ENCODE measurements at regions not wholly inside any gene's neighbourhood (a gene's known extent, or its start where the extent isn't known, plus 50 kb on each side); places are given as distances from the start of the nearest gene placed in this dataset.

DNA sequence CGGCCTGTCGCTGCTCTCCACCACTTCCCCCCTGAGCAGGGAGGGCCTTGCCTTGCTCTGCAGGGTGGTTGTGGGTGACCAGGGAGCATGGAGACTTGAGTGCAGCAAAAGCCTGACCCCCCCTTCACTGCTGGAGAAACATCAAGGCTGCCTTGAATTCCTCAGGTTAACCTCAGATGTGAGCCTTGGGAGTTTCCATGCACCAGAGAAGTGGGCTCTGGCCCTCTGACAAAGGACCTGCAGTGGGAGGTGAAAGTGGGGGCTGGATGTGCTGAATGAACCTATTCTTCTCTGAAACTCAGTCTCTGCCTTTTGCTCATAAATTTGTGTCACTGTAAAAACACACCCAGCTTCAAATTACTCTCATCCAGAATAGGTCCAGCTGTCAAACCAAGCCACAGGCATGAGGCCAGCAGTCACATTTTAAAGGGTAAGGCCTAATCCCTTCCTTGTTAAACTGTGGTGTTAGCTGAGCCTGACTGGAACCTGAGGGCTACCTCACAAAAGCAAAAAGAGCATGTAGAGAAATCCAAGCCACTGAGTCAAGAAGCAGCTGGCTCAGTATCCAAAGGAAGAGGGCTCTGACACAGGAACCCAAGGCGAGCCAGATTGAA lies 356.8 kb downstream of the CCSER2 start:
- H3K9me3 ChIP-seq (ENCODE audit: control insufficient read depth, insufficient read depth, low read depth, low read length): no peaks in the 10 kb centered on the region
- no peak overlapping the region for H3K27ac ChIP-seq (ENCODE audit: insufficient read depth, low read length)
- no peak for DNase-seq (ENCODE audit: low read depth in 2 of 2)
- H3K36me3 ChIP-seq (ENCODE audit: control insufficient read depth, insufficient read depth, low read length): no peaks in the 10 kb centered on the region
- no peak overlapping the region for H2AFZ ChIP-seq (ENCODE audit: low read length)
- no peaks in the 10 kb centered on the region for H4K20me1 ChIP-seq (ENCODE audit: control insufficient read depth, extremely low read depth, insufficient read depth, low read length)
- H3K27me3 ChIP-seq (ENCODE audit: control insufficient read depth, insufficient read depth, low read length): no peaks in the 10 kb centered on the region
- no peak overlapping the region for H3K4me2 ChIP-seq (ENCODE audit: extremely low read depth, insufficient read depth, low read length)
- TF ChIP-seq EZH2 (IDR thresholded peaks at IDR 0.05; ENCODE audit: low read length, missing control alignments): no peak
- TF ChIP-seq, protein P1, sequence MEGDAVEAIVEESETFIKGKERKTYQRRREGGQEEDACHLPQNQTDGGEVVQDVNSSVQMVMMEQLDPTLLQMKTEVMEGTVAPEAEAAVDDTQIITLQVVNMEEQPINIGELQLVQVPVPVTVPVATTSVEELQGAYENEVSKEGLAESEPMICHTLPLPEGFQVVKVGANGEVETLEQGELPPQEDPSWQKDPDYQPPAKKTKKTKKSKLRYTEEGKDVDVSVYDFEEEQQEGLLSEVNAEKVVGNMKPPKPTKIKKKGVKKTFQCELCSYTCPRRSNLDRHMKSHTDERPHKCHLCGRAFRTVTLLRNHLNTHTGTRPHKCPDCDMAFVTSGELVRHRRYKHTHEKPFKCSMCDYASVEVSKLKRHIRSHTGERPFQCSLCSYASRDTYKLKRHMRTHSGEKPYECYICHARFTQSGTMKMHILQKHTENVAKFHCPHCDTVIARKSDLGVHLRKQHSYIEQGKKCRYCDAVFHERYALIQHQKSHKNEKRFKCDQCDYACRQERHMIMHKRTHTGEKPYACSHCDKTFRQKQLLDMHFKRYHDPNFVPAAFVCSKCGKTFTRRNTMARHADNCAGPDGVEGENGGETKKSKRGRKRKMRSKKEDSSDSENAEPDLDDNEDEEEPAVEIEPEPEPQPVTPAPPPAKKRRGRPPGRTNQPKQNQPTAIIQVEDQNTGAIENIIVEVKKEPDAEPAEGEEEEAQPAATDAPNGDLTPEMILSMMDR (conservative IDR thresholded peaks at IDR 0.05 in 1 of 2, IDR thresholded peaks at IDR 0.05 in 1 of 2; ENCODE audit: low read depth in 1 of 2, low read length in 2 of 2): no peak
- H3K79me2 ChIP-seq (ENCODE audit: control insufficient read depth, insufficient read depth, low read length): no peaks in the 10 kb centered on the region
- H3K9ac ChIP-seq (ENCODE audit: insufficient read depth, low read length): no peak overlapping the region
- no peak overlapping the region for H3K4me3 ChIP-seq (replicated peaks in 1 of 4; ENCODE audit: control extremely low read depth in 1 of 4, insufficient read depth in 1 of 4, low read depth in 3 of 4, low read length in 4 of 4)
- no peaks in the 10 kb centered on the region for H3K4me1 ChIP-seq (ENCODE audit: control insufficient read depth, extremely low read depth, insufficient read depth, low read length)

DNA sequence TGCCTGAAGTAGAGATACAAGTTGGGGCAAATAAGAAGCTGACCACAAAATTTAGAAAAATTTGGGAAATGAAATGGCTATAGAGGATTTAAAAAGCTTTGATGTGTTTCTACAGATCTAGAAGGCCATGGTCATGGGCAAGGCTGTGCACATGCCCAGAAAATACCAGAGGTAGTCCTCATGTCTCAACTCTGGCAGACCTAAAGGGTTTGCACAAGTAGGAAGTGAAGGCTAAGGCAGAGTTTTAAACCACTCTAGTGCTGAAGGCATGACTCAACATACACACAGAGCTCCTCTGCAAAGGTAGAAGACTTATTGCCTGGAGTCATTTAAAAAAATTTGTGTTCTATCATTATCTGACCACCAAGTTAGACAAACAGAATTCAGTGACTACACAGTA lies 364.6 kb downstream of the CCSER2 start:
- no peak for DNase-seq (ENCODE audit: low read depth in 2 of 2)
- Histone ChIP-seq H2AFZ (ENCODE audit: low read length) (no peak overlapping the region), H3K4me3 (replicated peaks in 1 of 4; ENCODE audit: control extremely low read depth in 1 of 4, insufficient read depth in 1 of 4, low read depth in 3 of 4, low read length in 4 of 4) (no peak overlapping the region), H3K79me2 (ENCODE audit: control insufficient read depth, insufficient read depth, low read length) (no peaks in the 10 kb centered on the region), H3K4me2 (ENCODE audit: extremely low read depth, insufficient read depth, low read length) (no peak overlapping the region), H3K27ac (ENCODE audit: insufficient read depth, low read length) (no peak overlapping the region), H3K36me3 (ENCODE audit: control insufficient read depth, insufficient read depth, low read length) (no peaks in the 10 kb centered on the region), H3K4me1 (ENCODE audit: control insufficient read depth, extremely low read depth, insufficient read depth, low read length) (no peaks in the 10 kb centered on the region), H3K9ac (ENCODE audit: insufficient read depth, low read length) (no peak overlapping the region), H3K27me3 (ENCODE audit: control insufficient read depth, insufficient read depth, low read length) (no peaks in the 10 kb centered on the region), H3K9me3 (ENCODE audit: control insufficient read depth, insufficient read depth, low read depth, low read length) (no peaks in the 10 kb centered on the region), H4K20me1 (ENCODE audit: control insufficient read depth, extremely low read depth, insufficient read depth, low read length) (no peaks in the 10 kb centered on the region)
- TF ChIP-seq, protein P1 (conservative IDR thresholded peaks at IDR 0.05 in 1 of 2, IDR thresholded peaks at IDR 0.05 in 1 of 2; ENCODE audit: low read depth in 1 of 2, low read length in 2 of 2): no peak
- no peak for TF ChIP-seq EZH2 (IDR thresholded peaks at IDR 0.05; ENCODE audit: low read length, missing control alignments)

DNA sequence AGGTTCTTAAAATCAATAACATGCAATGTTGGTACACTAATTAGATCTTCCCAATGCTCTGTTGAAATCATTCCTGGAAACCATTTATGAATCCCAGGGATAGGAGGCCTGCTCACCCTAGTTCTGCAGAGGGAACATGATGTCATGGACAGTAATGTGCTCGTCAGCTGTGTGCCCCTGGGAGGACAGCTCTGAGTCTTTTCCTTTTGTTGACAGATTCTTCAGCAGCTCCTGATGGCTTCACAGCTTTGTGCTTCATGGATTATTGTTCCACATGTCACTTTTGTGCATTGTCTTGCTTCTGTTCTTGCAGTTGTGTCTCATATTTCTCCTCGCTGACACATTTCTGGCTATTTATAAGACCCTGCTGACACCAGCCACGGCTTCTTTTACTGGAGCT lies 367.5 kb downstream of the CCSER2 start:
- Histone ChIP-seq H3K27ac (ENCODE audit: insufficient read depth, low read length) (no peak overlapping the region), H3K27me3 (ENCODE audit: control insufficient read depth, insufficient read depth, low read length) (no peaks in the 10 kb centered on the region), H3K4me1 (ENCODE audit: control insufficient read depth, extremely low read depth, insufficient read depth, low read length) (no peaks in the 10 kb centered on the region), H2AFZ (ENCODE audit: low read length) (no peak overlapping the region), H3K36me3 (ENCODE audit: control insufficient read depth, insufficient read depth, low read length) (no peaks in the 10 kb centered on the region), H4K20me1 (ENCODE audit: control insufficient read depth, extremely low read depth, insufficient read depth, low read length) (no peaks in the 10 kb centered on the region), H3K79me2 (ENCODE audit: control insufficient read depth, insufficient read depth, low read length) (no peaks in the 10 kb centered on the region), H3K4me3 (replicated peaks in 1 of 4; ENCODE audit: control extremely low read depth in 1 of 4, insufficient read depth in 1 of 4, low read depth in 3 of 4, low read length in 4 of 4) (no peak overlapping the region), H3K9ac (ENCODE audit: insufficient read depth, low read length) (no peak overlapping the region), H3K9me3 (ENCODE audit: control insufficient read depth, insufficient read depth, low read depth, low read length) (no peaks in the 10 kb centered on the region), H3K4me2 (ENCODE audit: extremely low read depth, insufficient read depth, low read length) (no peak overlapping the region)
- TF ChIP-seq, protein P1 (conservative IDR thresholded peaks at IDR 0.05 in 1 of 2, IDR thresholded peaks at IDR 0.05 in 1 of 2; ENCODE audit: low read depth in 1 of 2, low read length in 2 of 2): no peak
- TF ChIP-seq EZH2 (IDR thresholded peaks at IDR 0.05; ENCODE audit: low read length, missing control alignments): no peak
- no peak for DNase-seq (ENCODE audit: low read depth in 2 of 2)

Measured in fibroblast of lung (primary cell).